ENCODE measurements at regions not wholly inside any gene's neighbourhood (a gene's known extent, or its start where the extent isn't known, plus 50 kb on each side); places are given as distances from the start of the nearest gene placed in this dataset.

DNA sequence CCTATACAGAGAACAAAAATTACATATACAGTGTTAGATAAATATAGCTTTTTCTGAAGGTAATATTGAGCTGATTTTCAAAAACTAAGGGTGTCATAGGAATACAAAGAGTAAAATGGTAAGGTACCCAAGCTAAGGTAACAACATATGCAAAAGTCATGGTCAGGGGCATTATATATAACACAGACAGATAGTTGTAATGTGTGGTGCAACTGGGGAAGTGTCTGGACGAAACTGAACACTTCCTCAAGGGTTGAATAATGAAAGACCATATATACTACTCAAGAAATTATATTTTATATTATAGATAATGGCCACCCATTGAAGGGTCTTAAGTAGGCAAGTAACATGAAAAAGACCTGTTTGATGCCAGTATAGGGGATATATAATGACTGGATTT lies 262.1 kb upstream of the CXXC4 start:
- TF ChIP-seq, protein P1, sequence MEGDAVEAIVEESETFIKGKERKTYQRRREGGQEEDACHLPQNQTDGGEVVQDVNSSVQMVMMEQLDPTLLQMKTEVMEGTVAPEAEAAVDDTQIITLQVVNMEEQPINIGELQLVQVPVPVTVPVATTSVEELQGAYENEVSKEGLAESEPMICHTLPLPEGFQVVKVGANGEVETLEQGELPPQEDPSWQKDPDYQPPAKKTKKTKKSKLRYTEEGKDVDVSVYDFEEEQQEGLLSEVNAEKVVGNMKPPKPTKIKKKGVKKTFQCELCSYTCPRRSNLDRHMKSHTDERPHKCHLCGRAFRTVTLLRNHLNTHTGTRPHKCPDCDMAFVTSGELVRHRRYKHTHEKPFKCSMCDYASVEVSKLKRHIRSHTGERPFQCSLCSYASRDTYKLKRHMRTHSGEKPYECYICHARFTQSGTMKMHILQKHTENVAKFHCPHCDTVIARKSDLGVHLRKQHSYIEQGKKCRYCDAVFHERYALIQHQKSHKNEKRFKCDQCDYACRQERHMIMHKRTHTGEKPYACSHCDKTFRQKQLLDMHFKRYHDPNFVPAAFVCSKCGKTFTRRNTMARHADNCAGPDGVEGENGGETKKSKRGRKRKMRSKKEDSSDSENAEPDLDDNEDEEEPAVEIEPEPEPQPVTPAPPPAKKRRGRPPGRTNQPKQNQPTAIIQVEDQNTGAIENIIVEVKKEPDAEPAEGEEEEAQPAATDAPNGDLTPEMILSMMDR (IDR thresholded peaks at IDR 0.05; ENCODE audit: insufficient read depth, low read length, poor library complexity, severe bottlenecking) = no peak
- no peak for TF ChIP-seq EZH2phosphoT487 (conservative IDR thresholded peaks at IDR 0.05; ENCODE audit: low read length)

Data from SU-DHL-6 (cell line).